IMR-90 (cell line): ENCODE measurements at regions not wholly inside any gene's neighbourhood (a gene's known extent, or its start where the extent isn't known, plus 50 kb on each side); places are given as distances from the start of the nearest gene placed in this dataset.

Experiments used
- ATAC-seq: fragments of 200-7000 bp; cut with Tn5 transposase; 2 replicates; pipeline ENCODE4 v1.9.1; 2020; ENCODE audit warnings: low read depth, mild to moderate bottlenecking, moderate library complexity
- BruUV-seq: library from RNA; stranded (reverse); fragments of 400-500 nt; replicated peaks from 2 replicates; lab custom pipeline; 2021; lab: Mats Ljungman, UMichigan
- CTCF ChIA-PET: fragments of 300-600 bp; formaldehyde crosslinking; extraction: SDS; loops from one replicate; lab custom pipeline; 2021; ENCODE audit warnings: antibody characterized with exemption; lab: Yijun Ruan, JAX
- POLR2A ChIA-PET: fragments of 300-600 bp; sonication (Branson Sonifier 250); formaldehyde crosslinking; loops from one replicate; lab custom pipeline; 2022; ENCODE audit warnings: antibody characterized with exemption; ENCODE audit not compliant: unreplicated experiment; lab: Charles Lee
- DNase-seq: peaks from one replicate; pipeline ENCODE4 v3.0.0; 2013
- H2AFZ ChIP-seq: replicated peaks from 2 replicates; pipeline ENCODE3; 2013; ENCODE audit warnings: low read length, mild to moderate bottlenecking; ENCODE audit not compliant: poor library complexity
- H2AK5ac ChIP-seq: 2 replicates; pipeline ENCODE4 v1.6.1; 2013; ENCODE audit warnings: low read depth, low read length, inconsistent platforms
- H2AK9ac ChIP-seq: replicated peaks from 2 replicates; pipeline ENCODE3; 2013; ENCODE audit warnings: mild to moderate bottlenecking, low read depth, low read length, moderate library complexity; ENCODE audit not compliant: poor library complexity
- H2BK120ac ChIP-seq: 2 replicates; pipeline ENCODE4 v1.6.1; 2013; ENCODE audit warnings: low read depth, low read length, inconsistent platforms
- H2BK15ac ChIP-seq: 3 replicates; pipeline ENCODE4 v1.6.1; 2013; ENCODE audit warnings: low read depth, low read length, inconsistent platforms
- H2BK20ac ChIP-seq: 2 replicates; pipeline ENCODE4 v1.6.1; 2013; ENCODE audit warnings: low read depth, mild to moderate bottlenecking, inconsistent platforms, low read length, moderate library complexity
- H2BK5ac ChIP-seq: 2 replicates; pipeline ENCODE4 v1.6.1; 2013; ENCODE audit warnings: mild to moderate bottlenecking, low read depth, low read length, inconsistent platforms; ENCODE audit not compliant: poor library complexity, severe bottlenecking
- H3K14ac ChIP-seq: replicated peaks from 2 replicates; pipeline ENCODE4 v1.6.1; 2013; ENCODE audit warnings: low read depth, low read length, inconsistent platforms
- H3K18ac ChIP-seq: 2 replicates; pipeline ENCODE4 v1.6.1; 2013; ENCODE audit warnings: low read depth, low read length, control low read depth
- H3K23ac ChIP-seq: 2 replicates; pipeline ENCODE4 v1.6.1; 2013; ENCODE audit warnings: low read depth, low read length, inconsistent platforms
- H3K27ac ChIP-seq: 2 replicates; pipeline ENCODE4 v1.5.1; 2013; ENCODE audit warnings: mild to moderate bottlenecking, control low read depth, low read length; ENCODE audit not compliant: insufficient read depth
- H3K27me3 ChIP-seq: 2 replicates; pipeline ENCODE4 v1.6.1; 2013; ENCODE audit warnings: low read length; ENCODE audit not compliant: control insufficient read depth, insufficient read depth
- H3K36me3 ChIP-seq: 2 replicates; pipeline ENCODE4 v1.6.1; 2013; ENCODE audit warnings: low read length, mixed read lengths; ENCODE audit not compliant: control insufficient read depth, insufficient read depth
- H3K4ac ChIP-seq: 2 replicates; pipeline ENCODE4 v1.6.1; 2013; ENCODE audit warnings: low read depth, low read length, inconsistent platforms
- H3K4me1 ChIP-seq: 2 replicates; pipeline ENCODE4 v1.6.1; 2013; ENCODE audit warnings: low read length, mixed read lengths; ENCODE audit not compliant: control insufficient read depth, insufficient read depth
- H3K4me2 ChIP-seq: 2 replicates; pipeline ENCODE4 v1.6.1; 2013; ENCODE audit warnings: low read depth, mild to moderate bottlenecking, control low read depth, low read length, moderate library complexity
- H3K4me3 ChIP-seq: 2 replicates; pipeline ENCODE4 v1.5.1; 2013; ENCODE audit warnings: low read depth, mild to moderate bottlenecking, control low read depth, low read length, moderate library complexity; ENCODE audit not compliant: insufficient read depth
- H3K56ac ChIP-seq: 2 replicates; pipeline ENCODE4 v1.6.1; 2013; ENCODE audit warnings: low read length, inconsistent platforms; ENCODE audit not compliant: insufficient read depth; ENCODE audit errors: extremely low read depth
- H3K79me1 ChIP-seq, 2 experiments: 2 replicates each; pipeline ENCODE4 v1.6.1; 2013; ENCODE audit warnings: low read length in 2 of 2, inconsistent platforms in 1 of 2, low read depth in 1 of 2
- H3K9ac ChIP-seq: 2 replicates; pipeline ENCODE4 v1.6.1; 2013; ENCODE audit warnings: low read depth, low read length, control low read depth
- H3K9me1 ChIP-seq: 2 replicates; pipeline ENCODE4 v1.6.1; 2013; ENCODE audit warnings: low read length, inconsistent platforms; ENCODE audit not compliant: insufficient read depth
- H3K9me3 ChIP-seq: 2 replicates; pipeline ENCODE4 v1.6.1; 2013; ENCODE audit warnings: low read length; ENCODE audit not compliant: control insufficient read depth, insufficient read depth
- H4K20me1 ChIP-seq: 2 replicates; pipeline ENCODE4 v1.6.1; 2013; ENCODE audit warnings: low read length, inconsistent platforms; ENCODE audit not compliant: insufficient read depth
- H4K5ac ChIP-seq: 2 replicates; pipeline ENCODE4 v1.6.1; 2013; ENCODE audit warnings: mild to moderate bottlenecking, low read depth, low read length, control low read depth
- H4K8ac ChIP-seq, 2 experiments: 2 replicates each; pipeline ENCODE4 v1.6.1; 2013; ENCODE audit warnings: low read depth in 2 of 2, low read length in 2 of 2, control low read depth in 1 of 2, inconsistent platforms in 1 of 2
- H4K91ac ChIP-seq: 2 replicates; pipeline ENCODE4 v1.6.1; 2013; ENCODE audit warnings: low read depth, low read length, inconsistent platforms; ENCODE audit not compliant: insufficient read depth
- BHLHE40 ChIP-seq: fragments of 150-350 bp; IDR thresholded peaks from 2 replicates; pipeline ENCODE4 v1.6.1; 2016; ENCODE audit warnings: mild to moderate bottlenecking, low read depth, low read length
- CTCF ChIP-seq: conservative IDR thresholded peaks from 2 replicates; pipeline ENCODE4 v1.5.1; 2012; ENCODE audit warnings: mild to moderate bottlenecking, low read depth, low read length, improper control_type of control experiment
- FOS ChIP-seq: fragments of 150-350 bp; IDR thresholded peaks from 2 replicates; pipeline ENCODE4 v1.6.1; 2016; ENCODE audit warnings: low read depth, low read length
- MAFK ChIP-seq: IDR thresholded peaks from 2 replicates; pipeline ENCODE4 v1.6.1; 2012; ENCODE audit warnings: low read depth, low read length, improper control_type of control experiment
- MAZ ChIP-seq: IDR thresholded peaks from 2 replicates; pipeline ENCODE4 v1.6.1; 2012; ENCODE audit warnings: low read depth, mild to moderate bottlenecking, low read length, improper control_type of control experiment, moderate library complexity, borderline replicate concordance
- MXI1 ChIP-seq: IDR thresholded peaks from 2 replicates; pipeline ENCODE4 v1.6.1; 2012; ENCODE audit warnings: low read depth, mild to moderate bottlenecking, low read length, moderate library complexity, borderline replicate concordance
- POLR2A ChIP-seq: IDR thresholded peaks from 2 replicates; pipeline ENCODE4 v1.6.1; 2012; ENCODE audit warnings: mild to moderate bottlenecking, low read depth, low read length
- USF2 ChIP-seq: fragments of 150-350 bp; IDR thresholded peaks from 2 replicates; pipeline ENCODE4 v1.6.1; 2017; ENCODE audit warnings: mild to moderate bottlenecking, antibody characterized with exemption, low read length, low read depth
- WGBS, 2 experiments: methylation state at CpG; one replicate each; pipeline versions ENCODE4 v1.1.5 to v1.1.7; 2013; ENCODE audit warnings: missing lambda C conversion rate in 2 of 2; ENCODE audit not compliant: insufficient read length in 1 of 2; ENCODE audit errors: extremely low coverage in 2 of 2; 5-methylcytosine and 5-hydroxymethylcytosine counted together
- dilution Hi-C: fragments of 300-500 bp; cut with HindIII; formaldehyde crosslinking; loops from one replicate; pipeline ENCODE4 v1.14.3; 2018; ENCODE audit warnings: low sequenced_read_pairs; ENCODE audit not compliant: unreplicated experiment
- in situ Hi-C: fragments of 300-500 bp; cut with MboI; formaldehyde crosslinking; loops from 3 replicates; pipeline ENCODE4 v1.14.3; 2019; ENCODE audit warnings: low sequenced_read_pairs, inconsistent platforms, mixed read lengths
- intact Hi-C: fragments of 100-400 bp; cut with micrococcal nuclease; formaldehyde crosslinking; loops from 2 replicates; pipeline ENCODE4 v1.10.0; 2022

- ChIA-PET POLR2A (no interaction called here), CTCF (no interaction called here)
- in situ Hi-C loops: no loop called here
- H3K27ac ChIP-seq: no peak overlapping the region
- DNase-seq (no peak), ATAC-seq (no peak)
- no peak overlapping the region for H4K91ac ChIP-seq
- intact Hi-C loops: no loop called here
- H2BK20ac ChIP-seq: no peak overlapping the region
- H3K56ac ChIP-seq: no peak overlapping the region
- no peak overlapping the region for H3K4ac ChIP-seq
- H4K5ac ChIP-seq: no peak overlapping the region
- no peak overlapping the region for H3K18ac ChIP-seq
- H3K36me3 ChIP-seq: no peaks in the 10 kb centered on the region
- H2BK15ac ChIP-seq: no peak overlapping the region
- no peaks in the 10 kb centered on the region for H3K27me3 ChIP-seq
- no CpG with 5 or more reads among the region's 2 CpGs for WGBS, 2 experiments
- H3K4me2 ChIP-seq: no peak overlapping the region
- H2AK9ac ChIP-seq: no peak overlapping the region
- no peak overlapping the region for H3K4me3 ChIP-seq
- TF ChIP-seq MAFK: no peak
- TF ChIP-seq MAZ: no peak
- TF ChIP-seq MXI1: no peak
- no peak for TF ChIP-seq CTCF
- TF ChIP-seq USF2: no peak
- TF ChIP-seq BHLHE40: no peak
- TF ChIP-seq FOS: no peak
- no peak for TF ChIP-seq POLR2A
- no peaks in the 10 kb centered on the region for H3K9me1 ChIP-seq
- no peak overlapping the region for H3K14ac ChIP-seq
- no peak overlapping the region for H4K8ac ChIP-seq
- H3K79me1 ChIP-seq: no peaks in the 10 kb centered on the region
- no peaks in the 10 kb centered on the region for H3K9me3 ChIP-seq
- no peak overlapping the region for H2BK120ac ChIP-seq
- dilution Hi-C loops: no loop called here
- no TSS peak for BruUV-seq
- no peak overlapping the region for H2BK5ac ChIP-seq
- H3K4me1 ChIP-seq: no peaks in the 10 kb centered on the region
- H2AFZ ChIP-seq: no peak overlapping the region
- no peaks in the 10 kb centered on the region for H4K20me1 ChIP-seq
- H3K23ac ChIP-seq: no peak overlapping the region
- H2AK5ac ChIP-seq: no peak overlapping the region
- no peak overlapping the region for H3K9ac ChIP-seq
These were observed 311.2 kb upstream of the PIK3R1 start for GRCh38 chr5:67904366-67904765.
